Activated CD8-positive, alpha-beta memory T cell treated with anti-CD3 and anti-CD28 coated beads, Interleukin-2, amount 10 ng/mL, durations not matched to agents 7 days and 5 days (primary cell): ENCODE measurements at regions not wholly inside any gene's neighbourhood (a gene's known extent, or its start where the extent isn't known, plus 50 kb on each side); places are given as distances from the start of the nearest gene placed in this dataset.

Source experiments
- ATAC-seq: fragments of 150-1000 bp; cut with Tn5 transposase; one replicate; pipeline ENCODE4 v1.10.0; 2021; ENCODE audit warnings: moderate library complexity
- CTCF ChIA-PET: fragments of 350-600 bp; sonication (Branson Sonifier 250); formaldehyde crosslinking; loops from one replicate; lab custom pipeline; 2021; ENCODE audit warnings: antibody characterized with exemption; lab: Charles Lee
- DNase-seq: peaks from one replicate; pipeline ENCODE4 v3.0.0-alpha.2; 2020
- H3K27ac Mint-ChIP-seq: one replicate; pipeline ENCODE4 v1.8.0; 2021; ENCODE audit warnings: mild to moderate bottlenecking, mixed read lengths
- H3K27me3 Mint-ChIP-seq: one replicate; pipeline ENCODE4 v1.8.0; 2021; ENCODE audit warnings: mixed read lengths
- H3K36me3 Mint-ChIP-seq: one replicate; pipeline ENCODE4 v1.8.0; 2021; ENCODE audit warnings: mild to moderate bottlenecking, mixed read lengths
- H3K4me1 Mint-ChIP-seq: one replicate; pipeline ENCODE4 v1.8.0; 2021; ENCODE audit warnings: mixed read lengths
- H3K4me3 Mint-ChIP-seq: one replicate; pipeline ENCODE4 v1.8.0; 2021; ENCODE audit warnings: mild to moderate bottlenecking, moderate library complexity, mixed read lengths
- H3K9me3 Mint-ChIP-seq: one replicate; pipeline ENCODE4 v1.8.0; 2022; ENCODE audit warnings: low read depth, mixed read lengths

- Mint-ChIP-seq H3K9me3 (no peaks in the 10 kb centered on the region), H3K4me3 (no peak overlapping the region), H3K36me3 (no peaks in the 10 kb centered on the region), H3K27me3 (peaks cover 12% of the 10 kb centered on the region), H3K4me1 (no peaks in the 10 kb centered on the region), H3K27ac (no peak overlapping the region)
- ATAC-seq (no peak), DNase-seq (no peak)
- CTCF ChIA-PET = no interaction called here
Measured at GRCh38 chr7:35508623-35509400, 186.1 kb downstream of the HERPUD2 start.

GRCh38 chr7:35505066-35505465, 189.9 kb downstream of the HERPUD2 start:
- H3K9me3 Mint-ChIP-seq = no peaks in the 10 kb centered on the region
- ATAC-seq (no peak), DNase-seq (no peak)
- no peak overlapping the region for H3K27ac Mint-ChIP-seq
- H3K36me3 Mint-ChIP-seq = no peaks in the 10 kb centered on the region
- H3K27me3 Mint-ChIP-seq = peaks cover 6% of the 10 kb centered on the region
- H3K4me1 Mint-ChIP-seq = no peaks in the 10 kb centered on the region
- CTCF ChIA-PET = interaction anchor here (1.8 kb wide), 1 partner anchor 15 kb away, joined by 5 read pairs; no protein-coding TSS in a partner anchor
- H3K4me3 Mint-ChIP-seq = no peak overlapping the region

GRCh38 chr7:35504365-35504764, 190.6 kb downstream of the HERPUD2 start:
- Mint-ChIP-seq H3K27me3 (peaks cover 7% of the 10 kb centered on the region), H3K36me3 (no peaks in the 10 kb centered on the region), H3K27ac (no peak overlapping the region), H3K9me3 (no peaks in the 10 kb centered on the region), H3K4me1 (no peaks in the 10 kb centered on the region), H3K4me3 (no peak overlapping the region)
- no peak for DNase-seq
- CTCF ChIA-PET = no interaction called here
- ATAC-seq = no peak

GRCh38 chr7:35501681-35502080, 193.3 kb downstream of the HERPUD2 start:
- Mint-ChIP-seq H3K4me3 (no peak overlapping the region), H3K27me3 (peaks cover 27% of the 10 kb centered on the region), H3K4me1 (no peaks in the 10 kb centered on the region), H3K9me3 (no peaks in the 10 kb centered on the region), H3K36me3 (no peaks in the 10 kb centered on the region), H3K27ac (no peak overlapping the region)
- ATAC-seq = no peak
- CTCF ChIA-PET = interaction anchor here (1.0 kb wide), 1 partner anchor 18 kb away, joined by 3 read pairs; no protein-coding TSS in a partner anchor
- DNase-seq = no peak

GRCh38 chr7:35499226-35499625, 195.7 kb downstream of the HERPUD2 start:
- H3K36me3 Mint-ChIP-seq = no peaks in the 10 kb centered on the region
- CTCF ChIA-PET = no interaction called here
- DNase-seq = no peak
- H3K27ac Mint-ChIP-seq = no peak overlapping the region
- no peak for ATAC-seq
- no peaks in the 10 kb centered on the region for H3K9me3 Mint-ChIP-seq
- peaks cover 27% of the 10 kb centered on the region for H3K27me3 Mint-ChIP-seq
- H3K4me3 Mint-ChIP-seq = no peak overlapping the region
- peaks cover 2% of the 10 kb centered on the region for H3K4me1 Mint-ChIP-seq

GRCh38 chr7:35498416-35498815, 196.5 kb downstream of the HERPUD2 start:
- Mint-ChIP-seq H3K27ac (no peak overlapping the region), H3K4me1 (peaks cover 2% of the 10 kb centered on the region), H3K4me3 (no peak overlapping the region), H3K9me3 (no peaks in the 10 kb centered on the region), H3K36me3 (no peaks in the 10 kb centered on the region), H3K27me3 (peaks cover 27% of the 10 kb centered on the region)
- CTCF ChIA-PET = no interaction called here
- DNase-seq (no peak), ATAC-seq (no peak)

- Mint-ChIP-seq H3K4me1 (peaks cover 2% of the 10 kb centered on the region), H3K36me3 (no peaks in the 10 kb centered on the region), H3K4me3 (no peak overlapping the region), H3K9me3 (no peaks in the 10 kb centered on the region), H3K27me3 (peaks cover 31% of the 10 kb centered on the region), H3K27ac (no peak overlapping the region)
- DNase-seq (no peak), ATAC-seq (no peak)
- CTCF ChIA-PET = interaction anchor here (1.0 kb wide), 1 partner anchor 71 kb away, joined by 3 read pairs; no protein-coding TSS in a partner anchor
Measured at GRCh38 chr7:35495844-35496243, 199.1 kb downstream of the HERPUD2 start.

- CTCF ChIA-PET = interaction anchor here (1.0 kb wide), 1 partner anchor 70 kb away, joined by 3 read pairs; no protein-coding TSS in a partner anchor
- H3K27ac Mint-ChIP-seq = no peak overlapping the region
- H3K27me3 Mint-ChIP-seq = peaks cover 32% of the 10 kb centered on the region
- no peaks in the 10 kb centered on the region for H3K9me3 Mint-ChIP-seq
- H3K4me1 Mint-ChIP-seq = peaks cover 2% of the 10 kb centered on the region
- H3K36me3 Mint-ChIP-seq = no peaks in the 10 kb centered on the region
- ATAC-seq (no peak), DNase-seq (no peak)
- no peak overlapping the region for H3K4me3 Mint-ChIP-seq
Measured at GRCh38 chr7:35495377-35495776, 199.6 kb downstream of the HERPUD2 start.

- CTCF ChIA-PET = interaction anchor here (1.4 kb wide), 1 partner anchor 26 kb away, joined by 3 read pairs; no protein-coding TSS in a partner anchor
- Mint-ChIP-seq H3K9me3 (no peaks in the 10 kb centered on the region), H3K36me3 (no peaks in the 10 kb centered on the region), H3K4me3 (no peak overlapping the region), H3K4me1 (peaks cover 2% of the 10 kb centered on the region), H3K27me3 (peaks cover 34% of the 10 kb centered on the region), H3K27ac (no peak overlapping the region)
- ATAC-seq (no peak), DNase-seq (no peak)
Measured at GRCh38 chr7:35494407-35494806, 200.5 kb downstream of the HERPUD2 start.

- CTCF ChIA-PET = no interaction called here
- H3K27ac Mint-ChIP-seq = no peak overlapping the region
- H3K4me1 Mint-ChIP-seq = peaks cover 2% of the 10 kb centered on the region
- DNase-seq = no peak
- peaks cover 22% of the 10 kb centered on the region for H3K27me3 Mint-ChIP-seq
- ATAC-seq = no peak
- no peaks in the 10 kb centered on the region for H3K9me3 Mint-ChIP-seq
- H3K4me3 Mint-ChIP-seq = no peak overlapping the region
- no peaks in the 10 kb centered on the region for H3K36me3 Mint-ChIP-seq
Measured at GRCh38 chr7:35492451-35493175, 202.3 kb downstream of the HERPUD2 start.

- Mint-ChIP-seq H3K27me3 (peaks cover 16% of the 10 kb centered on the region), H3K27ac (no peak overlapping the region), H3K36me3 (no peaks in the 10 kb centered on the region), H3K4me1 (no peaks in the 10 kb centered on the region), H3K4me3 (no peak overlapping the region), H3K9me3 (no peaks in the 10 kb centered on the region)
- DNase-seq = no peak
- CTCF ChIA-PET = no interaction called here
- no peak for ATAC-seq
Measured at GRCh38 chr7:35491233-35491632, 203.7 kb downstream of the HERPUD2 start.

GRCh38 chr7:35487841-35488240, 207.1 kb downstream of the HERPUD2 start:
- H3K27me3 Mint-ChIP-seq = peaks cover 28% of the 10 kb centered on the region
- CTCF ChIA-PET = interaction anchor here (1.4 kb wide), 1 partner anchor 32 kb away, joined by 7 read pairs; no protein-coding TSS in a partner anchor
- no peak overlapping the region for H3K27ac Mint-ChIP-seq
- H3K36me3 Mint-ChIP-seq = no peaks in the 10 kb centered on the region
- ATAC-seq = no peak
- DNase-seq = no peak
- no peaks in the 10 kb centered on the region for H3K4me1 Mint-ChIP-seq
- no peaks in the 10 kb centered on the region for H3K9me3 Mint-ChIP-seq
- H3K4me3 Mint-ChIP-seq = no peak overlapping the region

GRCh38 chr7:35487402-35487801, 207.5 kb downstream of the HERPUD2 start:
- DNase-seq (no peak), ATAC-seq (no peak)
- H3K4me3 Mint-ChIP-seq = no peak overlapping the region
- no peak overlapping the region for H3K27ac Mint-ChIP-seq
- H3K4me1 Mint-ChIP-seq = no peaks in the 10 kb centered on the region
- no peaks in the 10 kb centered on the region for H3K36me3 Mint-ChIP-seq
- CTCF ChIA-PET = no interaction called here
- peaks cover 25% of the 10 kb centered on the region for H3K27me3 Mint-ChIP-seq
- H3K9me3 Mint-ChIP-seq = no peaks in the 10 kb centered on the region

GRCh38 chr7:35485436-35485835, 209.5 kb downstream of the HERPUD2 start:
- H3K4me3 Mint-ChIP-seq = no peak overlapping the region
- no peaks in the 10 kb centered on the region for H3K9me3 Mint-ChIP-seq
- ATAC-seq (no peak), DNase-seq (no peak)
- peaks cover 24% of the 10 kb centered on the region for H3K27me3 Mint-ChIP-seq
- no peaks in the 10 kb centered on the region for H3K4me1 Mint-ChIP-seq
- CTCF ChIA-PET = no interaction called here
- no peak overlapping the region for H3K27ac Mint-ChIP-seq
- no peaks in the 10 kb centered on the region for H3K36me3 Mint-ChIP-seq
